Neural cell (in vitro differentiated cells): ENCODE measurements at regions not wholly inside any gene's neighbourhood (a gene's known extent, or its start where the extent isn't known, plus 50 kb on each side); places are given as distances from the start of the nearest gene placed in this dataset.

Experiments used
- EP300 ChIP-seq: fragments of 450-650 bp; conservative IDR thresholded peaks from 2 replicates; pipeline ENCODE4 v1.6.1; 2014; ENCODE audit warnings: antibody characterized with exemption, mild to moderate bottlenecking, moderate library complexity; ENCODE audit not compliant: poor library complexity, severe bottlenecking
- EZH2 ChIP-seq: fragments of 200-600, 300-800 bp; shearing (Covaris generic), sonication (generic); IDR thresholded peaks from 2 replicates; pipeline ENCODE4 v1.6.1; 2014; ENCODE audit warnings: antibody characterized with exemption, low read length, borderline replicate concordance, mild to moderate bottlenecking; ENCODE audit not compliant: insufficient read depth, poor library complexity, severe bottlenecking
- MXI1 ChIP-seq: fragments of 450-650 bp; conservative IDR thresholded peaks from 2 replicates; pipeline ENCODE4 v1.6.1; 2014; ENCODE audit warnings: antibody characterized with exemption, mild to moderate bottlenecking; ENCODE audit not compliant: poor library complexity, severe bottlenecking
- POLR2AphosphoS5 ChIP-seq: IDR thresholded peaks from 2 replicates; pipeline ENCODE4 v1.6.1; 2012
- RAD21 ChIP-seq: fragments of 450-650 bp; conservative IDR thresholded peaks from 2 replicates; pipeline ENCODE4 v1.6.1; 2014; ENCODE audit warnings: antibody characterized with exemption, mild to moderate bottlenecking, moderate library complexity
- TAF1 ChIP-seq: IDR thresholded peaks from 2 replicates; pipeline ENCODE4 v1.6.1; 2012; ENCODE audit warnings: low read depth
- TF ChIP-seq, protein P1 (sequence below): fragments of 450-650 bp; IDR thresholded peaks from 2 replicates; pipeline ENCODE4 v1.5.1; 2014; ENCODE audit warnings: antibody characterized with exemption, mild to moderate bottlenecking, moderate library complexity; ENCODE audit not compliant: poor library complexity, severe bottlenecking
- TF ChIP-seq, protein P2 (sequence below): IDR thresholded peaks from 2 replicates; pipeline ENCODE4 v1.6.1; 2012; ENCODE audit warnings: borderline replicate concordance

DNA sequence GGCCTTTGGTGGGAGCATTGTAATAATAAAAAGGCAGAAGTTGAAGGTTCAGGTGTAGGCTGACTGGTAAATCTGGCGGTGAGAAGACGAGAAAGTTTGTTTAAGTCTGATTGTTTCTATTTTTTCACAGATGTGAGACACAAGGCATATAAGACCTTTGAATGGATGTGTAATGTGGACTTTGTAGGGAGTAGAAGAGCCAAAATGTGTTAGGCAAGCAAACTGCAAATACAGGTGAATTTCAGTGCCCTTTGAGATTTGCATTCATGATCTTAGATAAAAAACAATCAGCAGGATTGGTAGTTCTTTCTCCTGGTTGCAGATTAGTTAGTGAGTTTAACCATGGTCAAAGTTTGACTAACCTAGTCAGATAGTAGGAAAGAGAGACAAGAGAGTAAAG is 238.9 kb downstream of the FRK start:
- TF ChIP-seq, protein P1, sequence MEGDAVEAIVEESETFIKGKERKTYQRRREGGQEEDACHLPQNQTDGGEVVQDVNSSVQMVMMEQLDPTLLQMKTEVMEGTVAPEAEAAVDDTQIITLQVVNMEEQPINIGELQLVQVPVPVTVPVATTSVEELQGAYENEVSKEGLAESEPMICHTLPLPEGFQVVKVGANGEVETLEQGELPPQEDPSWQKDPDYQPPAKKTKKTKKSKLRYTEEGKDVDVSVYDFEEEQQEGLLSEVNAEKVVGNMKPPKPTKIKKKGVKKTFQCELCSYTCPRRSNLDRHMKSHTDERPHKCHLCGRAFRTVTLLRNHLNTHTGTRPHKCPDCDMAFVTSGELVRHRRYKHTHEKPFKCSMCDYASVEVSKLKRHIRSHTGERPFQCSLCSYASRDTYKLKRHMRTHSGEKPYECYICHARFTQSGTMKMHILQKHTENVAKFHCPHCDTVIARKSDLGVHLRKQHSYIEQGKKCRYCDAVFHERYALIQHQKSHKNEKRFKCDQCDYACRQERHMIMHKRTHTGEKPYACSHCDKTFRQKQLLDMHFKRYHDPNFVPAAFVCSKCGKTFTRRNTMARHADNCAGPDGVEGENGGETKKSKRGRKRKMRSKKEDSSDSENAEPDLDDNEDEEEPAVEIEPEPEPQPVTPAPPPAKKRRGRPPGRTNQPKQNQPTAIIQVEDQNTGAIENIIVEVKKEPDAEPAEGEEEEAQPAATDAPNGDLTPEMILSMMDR = no peak
- no peak for TF ChIP-seq EZH2
- TF ChIP-seq, protein P2, sequence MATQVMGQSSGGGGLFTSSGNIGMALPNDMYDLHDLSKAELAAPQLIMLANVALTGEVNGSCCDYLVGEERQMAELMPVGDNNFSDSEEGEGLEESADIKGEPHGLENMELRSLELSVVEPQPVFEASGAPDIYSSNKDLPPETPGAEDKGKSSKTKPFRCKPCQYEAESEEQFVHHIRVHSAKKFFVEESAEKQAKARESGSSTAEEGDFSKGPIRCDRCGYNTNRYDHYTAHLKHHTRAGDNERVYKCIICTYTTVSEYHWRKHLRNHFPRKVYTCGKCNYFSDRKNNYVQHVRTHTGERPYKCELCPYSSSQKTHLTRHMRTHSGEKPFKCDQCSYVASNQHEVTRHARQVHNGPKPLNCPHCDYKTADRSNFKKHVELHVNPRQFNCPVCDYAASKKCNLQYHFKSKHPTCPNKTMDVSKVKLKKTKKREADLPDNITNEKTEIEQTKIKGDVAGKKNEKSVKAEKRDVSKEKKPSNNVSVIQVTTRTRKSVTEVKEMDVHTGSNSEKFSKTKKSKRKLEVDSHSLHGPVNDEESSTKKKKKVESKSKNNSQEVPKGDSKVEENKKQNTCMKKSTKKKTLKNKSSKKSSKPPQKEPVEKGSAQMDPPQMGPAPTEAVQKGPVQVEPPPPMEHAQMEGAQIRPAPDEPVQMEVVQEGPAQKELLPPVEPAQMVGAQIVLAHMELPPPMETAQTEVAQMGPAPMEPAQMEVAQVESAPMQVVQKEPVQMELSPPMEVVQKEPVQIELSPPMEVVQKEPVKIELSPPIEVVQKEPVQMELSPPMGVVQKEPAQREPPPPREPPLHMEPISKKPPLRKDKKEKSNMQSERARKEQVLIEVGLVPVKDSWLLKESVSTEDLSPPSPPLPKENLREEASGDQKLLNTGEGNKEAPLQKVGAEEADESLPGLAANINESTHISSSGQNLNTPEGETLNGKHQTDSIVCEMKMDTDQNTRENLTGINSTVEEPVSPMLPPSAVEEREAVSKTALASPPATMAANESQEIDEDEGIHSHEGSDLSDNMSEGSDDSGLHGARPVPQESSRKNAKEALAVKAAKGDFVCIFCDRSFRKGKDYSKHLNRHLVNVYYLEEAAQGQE = no peak
- no peak for TF ChIP-seq POLR2AphosphoS5
- TF ChIP-seq TAF1 = no peak
- TF ChIP-seq EP300 = no peak
- no peak for TF ChIP-seq RAD21
- no peak for TF ChIP-seq MXI1
